HEK293T (cell line): ENCODE measurements at regions not wholly inside any gene's neighbourhood (a gene's known extent, or its start where the extent isn't known, plus 50 kb on each side); places are given as distances from the start of the nearest gene placed in this dataset.

Source experiments
- ARNT ChIP-seq: fragments of 450-650 bp; IDR thresholded peaks from 2 replicates; pipeline ENCODE4 v1.6.1; 2017; ENCODE audit warnings: mild to moderate bottlenecking
- BHLHE40 ChIP-seq: fragments of 450-650 bp; IDR thresholded peaks from 2 replicates; pipeline ENCODE4 v1.6.1; 2016; ENCODE audit warnings: mild to moderate bottlenecking, moderate library complexity, borderline replicate concordance
- CTBP1 ChIP-seq: fragments of 450-650 bp; IDR thresholded peaks from 2 replicates; pipeline ENCODE4 v1.6.1; 2016; ENCODE audit warnings: borderline replicate concordance
- ELF4 ChIP-seq: fragments of 450-650 bp; IDR thresholded peaks from 2 replicates; pipeline ENCODE4 v1.6.1; 2017; ENCODE audit warnings: antibody characterized with exemption
- FOXA1 ChIP-seq: fragments of 450-650 bp; IDR thresholded peaks from 2 replicates; pipeline ENCODE4 v1.6.1; 2016; ENCODE audit warnings: mild to moderate bottlenecking
- FOXK2 ChIP-seq: fragments of 450-650 bp; IDR thresholded peaks from 2 replicates; pipeline ENCODE4 v1.6.1; 2016; ENCODE audit warnings: mild to moderate bottlenecking
- FOXM1 ChIP-seq: fragments of 450-650 bp; IDR thresholded peaks from 2 replicates; pipeline ENCODE4 v1.6.1; 2017; ENCODE audit warnings: mild to moderate bottlenecking, borderline replicate concordance
- NFRKB ChIP-seq: fragments of 450-650 bp; IDR thresholded peaks from 2 replicates; pipeline ENCODE4 v1.6.1; 2016; ENCODE audit warnings: mild to moderate bottlenecking, moderate library complexity
- SP1 ChIP-seq: fragments of 450-650 bp; IDR thresholded peaks from 2 replicates; pipeline ENCODE4 v1.6.1; 2017
- SUZ12 ChIP-seq: fragments of 450-650 bp; IDR thresholded peaks from 2 replicates; pipeline ENCODE4 v1.6.1; 2016; ENCODE audit warnings: mild to moderate bottlenecking
- TARDBP ChIP-seq: fragments of 450-650 bp; IDR thresholded peaks from 2 replicates; pipeline ENCODE4 v1.6.1; 2016
- ZNF384 ChIP-seq: fragments of 450-650 bp; IDR thresholded peaks from 2 replicates; pipeline ENCODE4 v1.6.1; 2016

- TF ChIP-seq FOXM1: no peak
- TF ChIP-seq TARDBP: no peak
- TF ChIP-seq SP1: no peak
- TF ChIP-seq ARNT: no peak
- TF ChIP-seq BHLHE40: no peak
- no peak for TF ChIP-seq ELF4
- no peak for TF ChIP-seq SUZ12
- TF ChIP-seq NFRKB: no peak
- TF ChIP-seq FOXA1: no peak
- no peak for TF ChIP-seq ZNF384
- TF ChIP-seq CTBP1: no peak
- no peak for TF ChIP-seq FOXK2
Measured at GRCh38 chr5:59943452-59944113, 50.1 kb upstream of the PDE4D start.
